HG03039 (cell line): ENCODE measurements at regions not wholly inside any gene's neighbourhood (a gene's known extent, or its start where the extent isn't known, plus 50 kb on each side); places are given as distances from the start of the nearest gene placed in this dataset.
"Not testable (repeated sequence)": the region's sequence is repeated elsewhere in the genome, so short reads cannot be mapped to it uniquely, and the experiment has no call there.

ENCODE experiments used
- ATAC-seq: cut with Tn5 transposase; IDR thresholded peaks from one replicate; pipeline ENCODE4 v1.9.1; 2021; ENCODE audit warnings: mild to moderate bottlenecking, moderate library complexity; ENCODE audit not compliant: unreplicated experiment

GRCh38 chr5:120298981-120299380 lies 165.1 kb upstream of the PRR16 start:
- ATAC-seq = no peak

GRCh38 chr5:120304663-120305062 lies 159.4 kb upstream of the PRR16 start:
- no peak for ATAC-seq

- ATAC-seq = no peak
Observed at GRCh38 chr5:120306303-120306702, 157.8 kb upstream of the PRR16 start.

- ATAC-seq = no peak
Observed at GRCh38 chr5:120314191-120314590, 149.9 kb upstream of the PRR16 start.

- ATAC-seq = no peak
Observed at GRCh38 chr5:120320626-120321025, 143.5 kb upstream of the PRR16 start.

GRCh38 chr5:120326651-120327050 lies 137.4 kb upstream of the PRR16 start:
- no peak for ATAC-seq

GRCh38 chr5:120327180-120327579 lies 136.9 kb upstream of the PRR16 start:
- no peak for ATAC-seq

- no peak for ATAC-seq
Observed at GRCh38 chr5:120329095-120329494, 135.0 kb upstream of the PRR16 start.

GRCh38 chr5:120330558-120330957 lies 133.5 kb upstream of the PRR16 start:
- no peak for ATAC-seq

- no peak for ATAC-seq
Observed at GRCh38 chr5:120344181-120344580, 119.9 kb upstream of the PRR16 start.

- ATAC-seq = no peak
Observed at GRCh38 chr5:120345947-120346346, 118.2 kb upstream of the PRR16 start.

GRCh38 chr5:120351071-120351470 lies 113.0 kb upstream of the PRR16 start:
- not testable (repeated sequence) for ATAC-seq

- no peak for ATAC-seq
Observed at GRCh38 chr5:120354126-120354525, 110.0 kb upstream of the PRR16 start.

- no peak for ATAC-seq
Observed at GRCh38 chr5:120358949-120359348, 105.2 kb upstream of the PRR16 start.

- no peak for ATAC-seq
Observed at GRCh38 chr5:120361941-120362340, 102.2 kb upstream of the PRR16 start.

GRCh38 chr5:120362426-120362825 lies 101.7 kb upstream of the PRR16 start:
- ATAC-seq = no peak

- ATAC-seq = no peak
Observed at GRCh38 chr5:120365656-120366446, 98.2 kb upstream of the PRR16 start.

GRCh38 chr5:120367896-120368634 lies 96.0 kb upstream of the PRR16 start:
- ATAC-seq = no peak

- ATAC-seq = no peak
Observed at GRCh38 chr5:120368923-120369715, 95.0 kb upstream of the PRR16 start.

- no peak for ATAC-seq
Observed at GRCh38 chr5:120372899-120373298, 91.2 kb upstream of the PRR16 start.

GRCh38 chr5:120375248-120375647 lies 88.9 kb upstream of the PRR16 start:
- ATAC-seq = no peak
